ENCODE measurements at regions not wholly inside any gene's neighbourhood (a gene's known extent, or its start where the extent isn't known, plus 50 kb on each side); places are given as distances from the start of the nearest gene placed in this dataset.
"Not testable (repeated sequence)": the region's sequence is repeated elsewhere in the genome, so short reads cannot be mapped to it uniquely, and the experiment has no call there.

GRCh38 chr10:9450801-9451200, 1396.3 kb downstream of the GATA3 start:
- Histone ChIP-seq H3K4me1 (no peaks in the 10 kb centered on the region), H3K27me3 (no peaks in the 10 kb centered on the region), H3K4me3 (no peak overlapping the region), H3K27ac (no peak overlapping the region), H3K36me3 (no peaks in the 10 kb centered on the region), H3K9me3 (no peaks in the 10 kb centered on the region)
- no peak for DNase-seq
- intact Hi-C loops (cut with DNase I; ENCODE audit: low total_unique reads) = no loop called here
- no peak for TF ChIP-seq CTCF (IDR thresholded peaks at IDR 0.05)

DNA sequence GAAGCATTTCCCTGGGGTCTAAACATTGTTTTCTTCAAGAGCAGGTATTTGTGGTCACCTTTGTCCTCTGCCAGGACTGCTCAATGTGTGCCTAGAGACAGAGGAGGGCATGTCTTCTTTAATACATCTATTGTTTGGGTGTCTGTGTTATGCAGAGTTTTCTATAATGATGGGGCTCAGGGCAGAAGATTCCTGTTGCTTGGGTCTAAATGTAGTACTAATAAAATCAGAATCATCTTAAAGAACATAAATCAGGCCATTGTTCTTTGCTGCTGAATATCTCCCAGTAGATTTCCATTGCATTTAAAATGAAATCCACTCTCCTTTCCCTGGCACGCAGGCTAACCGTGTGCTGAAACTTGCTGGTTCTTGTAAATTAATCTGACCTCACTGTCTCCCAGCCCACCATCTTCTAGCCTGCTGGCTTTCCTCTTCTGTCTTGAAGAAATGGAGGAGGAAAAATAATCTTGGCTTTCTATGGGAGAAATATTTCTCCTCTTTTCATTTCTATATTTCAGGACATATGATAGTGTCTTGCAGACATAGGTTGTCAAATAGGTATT, 1396.8 kb downstream of the GATA3 start:
- H3K36me3 ChIP-seq = no peaks in the 10 kb centered on the region
- no peak overlapping the region for H3K27ac ChIP-seq
- H3K4me1 ChIP-seq = no peaks in the 10 kb centered on the region
- no peak for TF ChIP-seq CTCF (IDR thresholded peaks at IDR 0.05)
- no peaks in the 10 kb centered on the region for H3K27me3 ChIP-seq
- intact Hi-C loops (cut with DNase I; ENCODE audit: low total_unique reads) = no loop called here
- no peak for DNase-seq
- H3K4me3 ChIP-seq = no peak overlapping the region
- H3K9me3 ChIP-seq = no peaks in the 10 kb centered on the region

- Histone ChIP-seq H3K27ac (no peak overlapping the region), H3K27me3 (no peaks in the 10 kb centered on the region), H3K4me1 (no peaks in the 10 kb centered on the region), H3K9me3 (no peaks in the 10 kb centered on the region), H3K36me3 (no peaks in the 10 kb centered on the region), H3K4me3 (no peak overlapping the region)
- DNase-seq = no peak
- no peak for TF ChIP-seq CTCF (IDR thresholded peaks at IDR 0.05)
- intact Hi-C loops (cut with DNase I; ENCODE audit: low total_unique reads) = no loop called here
These were observed 1397.6 kb downstream of the GATA3 start for GRCh38 chr10:9452056-9452455.

DNA sequence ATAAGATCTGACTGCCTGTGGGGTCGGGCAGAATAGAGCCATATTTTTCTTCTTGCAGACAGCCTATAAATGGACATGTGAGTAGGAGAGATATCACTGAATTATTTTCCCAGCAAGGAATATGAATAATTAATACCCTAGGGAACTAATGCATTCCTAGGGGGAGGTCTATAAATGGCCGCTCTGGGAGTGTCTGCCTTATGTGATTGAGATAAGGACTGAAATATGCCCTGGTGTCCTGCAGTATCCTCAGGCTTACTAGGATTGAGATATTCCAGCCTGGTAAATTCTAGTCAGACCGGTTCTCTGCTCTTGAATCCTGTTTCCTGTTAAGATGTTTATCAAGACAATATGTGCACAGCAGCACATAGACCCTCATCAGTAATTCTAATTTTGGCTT, 1399.4 kb downstream of the GATA3 start:
- H3K4me3 ChIP-seq; H3K4me1 ChIP-seq; DNase-seq; H3K36me3 ChIP-seq; intact Hi-C loops (cut with DNase I; ENCODE audit: low total_unique reads); H3K9me3 ChIP-seq; H3K27me3 ChIP-seq; H3K27ac ChIP-seq: not testable (repeated sequence)

DNA sequence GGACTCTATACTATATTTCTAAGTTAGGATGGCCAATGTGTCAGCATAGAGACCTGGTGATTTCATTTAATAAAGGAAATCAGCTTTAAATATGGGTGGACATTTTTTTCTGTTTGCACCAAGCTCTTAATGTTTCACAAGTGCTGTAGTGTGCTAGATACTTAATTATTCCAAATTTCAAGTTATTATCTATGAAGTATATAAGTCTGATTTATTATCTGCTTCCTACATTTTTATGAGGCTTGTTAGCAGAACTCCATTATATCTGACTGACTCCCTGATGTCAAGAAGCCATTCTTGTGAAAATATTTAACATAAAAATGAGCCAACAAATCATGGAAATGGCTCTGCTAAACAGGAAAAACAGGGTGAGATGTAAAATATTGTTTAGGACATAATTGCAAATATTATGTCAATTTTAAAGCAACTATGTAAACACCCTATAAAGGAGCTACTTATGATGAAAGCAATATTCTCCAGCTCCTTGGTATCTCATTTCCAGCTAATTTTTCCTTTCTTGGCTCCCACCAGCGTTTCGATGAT, 1415.2 kb downstream of the GATA3 start:
- Histone ChIP-seq H3K9me3 (no peaks in the 10 kb centered on the region), H3K4me3 (no peak overlapping the region), H3K27ac (no peak overlapping the region), H3K4me1 (no peaks in the 10 kb centered on the region), H3K27me3 (no peaks in the 10 kb centered on the region), H3K36me3 (no peaks in the 10 kb centered on the region)
- no peak for TF ChIP-seq CTCF (IDR thresholded peaks at IDR 0.05)
- DNase-seq = no peak
- intact Hi-C loops (cut with DNase I; ENCODE audit: low total_unique reads) = no loop called here

- Histone ChIP-seq H3K9me3 (no peaks in the 10 kb centered on the region), H3K27me3 (no peaks in the 10 kb centered on the region), H3K36me3 (no peaks in the 10 kb centered on the region), H3K27ac (no peak overlapping the region), H3K4me3 (no peak overlapping the region), H3K4me1 (no peaks in the 10 kb centered on the region)
- TF ChIP-seq CTCF (IDR thresholded peaks at IDR 0.05) = no peak
- no peak for DNase-seq
- intact Hi-C loops (cut with DNase I; ENCODE audit: low total_unique reads) = no loop called here
These were observed 1416.1 kb downstream of the GATA3 start for GRCh38 chr10:9470581-9470980.

Measured in tibial artery (tissue), 4 donors.